ENCODE measurements at regions not wholly inside any gene's neighbourhood (a gene's known extent, or its start where the extent isn't known, plus 50 kb on each side); places are given as distances from the start of the nearest gene placed in this dataset.

- no peak for DNase-seq
Observed at GRCh38 chr15:46676233-46677206, 1040.8 kb upstream of the SEMA6D start.

- no peak for DNase-seq
Observed at GRCh38 chr15:46677491-46677890, 1039.8 kb upstream of the SEMA6D start.

GRCh38 chr15:46681901-46682300, 1035.4 kb upstream of the SEMA6D start:
- no peak for DNase-seq

- DNase-seq = no peak
Observed at GRCh38 chr15:46682969-46683791, 1034.1 kb upstream of the SEMA6D start.

GRCh38 chr15:46685096-46685495, 1032.2 kb upstream of the SEMA6D start:
- DNase-seq = no peak

- DNase-seq = no peak
Observed at GRCh38 chr15:46685681-46686080, 1031.6 kb upstream of the SEMA6D start.

- DNase-seq = no peak
Observed at GRCh38 chr15:46696281-46696680, 1021.0 kb upstream of the SEMA6D start.

- DNase-seq = no peak
Observed at GRCh38 chr15:46701346-46701745, 1016.0 kb upstream of the SEMA6D start.

- no peak for DNase-seq
Observed at GRCh38 chr15:46701896-46702295, 1015.4 kb upstream of the SEMA6D start.

GRCh38 chr15:46703020-46703861, 1014.1 kb upstream of the SEMA6D start:
- no peak for DNase-seq

- no peak for DNase-seq
Observed at GRCh38 chr15:46703871-46704637, 1013.3 kb upstream of the SEMA6D start.

- no peak for DNase-seq
Observed at GRCh38 chr15:46707452-46707851, 1009.9 kb upstream of the SEMA6D start.

GRCh38 chr15:46708226-46708625, 1009.1 kb upstream of the SEMA6D start:
- DNase-seq = no peak

- DNase-seq = no peak
Observed at GRCh38 chr15:46709460-46710083, 1007.7 kb upstream of the SEMA6D start.

GRCh38 chr15:46710401-46710960, 1006.8 kb upstream of the SEMA6D start:
- no peak for DNase-seq

GRCh38 chr15:46713045-46713444, 1004.3 kb upstream of the SEMA6D start:
- no peak for DNase-seq

GRCh38 chr15:46714950-46715349, 1002.4 kb upstream of the SEMA6D start:
- no peak for DNase-seq

GRCh38 chr15:46723308-46723707, 994.0 kb upstream of the SEMA6D start:
- DNase-seq = no peak

- DNase-seq = no peak
Observed at GRCh38 chr15:46732060-46732459, 985.2 kb upstream of the SEMA6D start.

- DNase-seq = no peak
Observed at GRCh38 chr15:46735115-46735514, 982.2 kb upstream of the SEMA6D start.

GRCh38 chr15:46751303-46751702, 966.0 kb upstream of the SEMA6D start:
- no peak for DNase-seq
